GM13976 (cell line): ENCODE measurements at regions not wholly inside any gene's neighbourhood (a gene's known extent, or its start where the extent isn't known, plus 50 kb on each side); places are given as distances from the start of the nearest gene placed in this dataset.

Experiments
- DNase-seq: peaks from one replicate; pipeline ENCODE4 v3.0.0; 2012; ENCODE audit warnings: low spot score
- in situ Hi-C: fragments of 300-500 bp; cut with MboI; formaldehyde crosslinking; loops from one replicate; pipeline ENCODE4 v1.12.0; 2022; ENCODE audit warnings: low sequenced_read_pairs, mixed read lengths, inconsistent platforms; ENCODE audit not compliant: unreplicated experiment
- TF ChIP-seq, protein P1 (sequence below): IDR thresholded peaks from 2 replicates; pipeline ENCODE4 v1.5.1; 2012; ENCODE audit warnings: borderline replicate concordance, mild to moderate bottlenecking; ENCODE audit not compliant: insufficient read depth; ENCODE audit errors: extremely low read depth, missing control alignments, control extremely low read depth

DNA sequence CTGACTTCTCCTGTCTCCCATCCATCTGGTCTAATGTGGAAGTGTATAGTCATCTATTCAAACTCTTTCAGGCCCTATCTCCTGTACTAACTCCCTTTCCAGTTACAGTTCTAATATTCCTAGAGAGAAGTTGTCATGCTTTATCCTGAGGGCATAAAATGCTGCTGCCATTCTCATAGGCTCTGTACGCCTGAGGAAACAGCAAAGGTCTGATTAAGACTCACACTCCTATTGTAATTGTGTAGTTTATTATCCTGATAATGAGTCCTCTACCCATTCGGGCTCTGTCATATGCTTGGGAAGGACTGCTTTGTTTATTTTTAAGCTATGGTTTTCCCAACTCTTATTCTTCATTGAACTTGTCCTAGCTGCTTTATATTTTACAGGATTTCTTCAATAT, 290.4 kb downstream of the TMEM38B start:
- in situ Hi-C loops, result no loop called here
- TF ChIP-seq, protein P1, sequence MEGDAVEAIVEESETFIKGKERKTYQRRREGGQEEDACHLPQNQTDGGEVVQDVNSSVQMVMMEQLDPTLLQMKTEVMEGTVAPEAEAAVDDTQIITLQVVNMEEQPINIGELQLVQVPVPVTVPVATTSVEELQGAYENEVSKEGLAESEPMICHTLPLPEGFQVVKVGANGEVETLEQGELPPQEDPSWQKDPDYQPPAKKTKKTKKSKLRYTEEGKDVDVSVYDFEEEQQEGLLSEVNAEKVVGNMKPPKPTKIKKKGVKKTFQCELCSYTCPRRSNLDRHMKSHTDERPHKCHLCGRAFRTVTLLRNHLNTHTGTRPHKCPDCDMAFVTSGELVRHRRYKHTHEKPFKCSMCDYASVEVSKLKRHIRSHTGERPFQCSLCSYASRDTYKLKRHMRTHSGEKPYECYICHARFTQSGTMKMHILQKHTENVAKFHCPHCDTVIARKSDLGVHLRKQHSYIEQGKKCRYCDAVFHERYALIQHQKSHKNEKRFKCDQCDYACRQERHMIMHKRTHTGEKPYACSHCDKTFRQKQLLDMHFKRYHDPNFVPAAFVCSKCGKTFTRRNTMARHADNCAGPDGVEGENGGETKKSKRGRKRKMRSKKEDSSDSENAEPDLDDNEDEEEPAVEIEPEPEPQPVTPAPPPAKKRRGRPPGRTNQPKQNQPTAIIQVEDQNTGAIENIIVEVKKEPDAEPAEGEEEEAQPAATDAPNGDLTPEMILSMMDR, result no peak
- no peak for DNase-seq

DNA sequence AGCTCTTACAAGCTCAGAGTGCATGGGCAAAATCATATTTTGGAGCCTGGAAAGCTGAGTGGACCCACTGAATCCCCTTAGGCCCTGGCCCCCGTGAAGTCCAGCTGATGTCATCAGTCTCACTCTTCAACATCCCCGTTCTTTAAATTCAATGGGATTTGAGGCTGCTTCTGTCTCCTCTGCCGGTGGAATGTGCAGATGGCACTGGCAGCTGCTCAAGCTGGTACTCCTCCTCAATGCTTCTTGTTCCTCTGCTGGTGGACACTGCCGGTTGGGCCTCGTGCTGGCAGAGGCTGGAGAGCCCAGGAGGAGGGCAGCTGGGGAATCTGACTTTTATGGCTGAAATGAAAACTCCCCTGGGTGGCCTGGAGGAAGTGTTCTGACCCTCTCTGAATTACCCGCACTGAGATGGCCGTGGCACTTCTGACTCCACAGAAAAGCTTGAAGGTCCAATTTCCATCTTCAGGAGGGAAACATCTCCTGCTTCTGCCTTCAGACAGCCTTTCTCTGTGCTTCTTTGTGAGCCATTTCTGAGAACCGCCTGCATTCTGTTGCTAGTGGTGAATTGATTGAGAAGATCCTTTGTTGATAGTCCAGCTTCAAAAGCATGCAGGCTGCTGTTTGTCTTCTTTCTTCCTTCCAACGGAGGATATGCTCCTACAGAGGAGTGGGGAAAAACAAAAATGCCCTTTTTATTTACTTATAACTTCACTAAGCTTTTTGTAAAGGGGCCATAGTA, 298.9 kb downstream of the TMEM38B start:
- TF ChIP-seq, protein P1, result no peak
- in situ Hi-C loops, result no loop called here
- no peak for DNase-seq

DNA sequence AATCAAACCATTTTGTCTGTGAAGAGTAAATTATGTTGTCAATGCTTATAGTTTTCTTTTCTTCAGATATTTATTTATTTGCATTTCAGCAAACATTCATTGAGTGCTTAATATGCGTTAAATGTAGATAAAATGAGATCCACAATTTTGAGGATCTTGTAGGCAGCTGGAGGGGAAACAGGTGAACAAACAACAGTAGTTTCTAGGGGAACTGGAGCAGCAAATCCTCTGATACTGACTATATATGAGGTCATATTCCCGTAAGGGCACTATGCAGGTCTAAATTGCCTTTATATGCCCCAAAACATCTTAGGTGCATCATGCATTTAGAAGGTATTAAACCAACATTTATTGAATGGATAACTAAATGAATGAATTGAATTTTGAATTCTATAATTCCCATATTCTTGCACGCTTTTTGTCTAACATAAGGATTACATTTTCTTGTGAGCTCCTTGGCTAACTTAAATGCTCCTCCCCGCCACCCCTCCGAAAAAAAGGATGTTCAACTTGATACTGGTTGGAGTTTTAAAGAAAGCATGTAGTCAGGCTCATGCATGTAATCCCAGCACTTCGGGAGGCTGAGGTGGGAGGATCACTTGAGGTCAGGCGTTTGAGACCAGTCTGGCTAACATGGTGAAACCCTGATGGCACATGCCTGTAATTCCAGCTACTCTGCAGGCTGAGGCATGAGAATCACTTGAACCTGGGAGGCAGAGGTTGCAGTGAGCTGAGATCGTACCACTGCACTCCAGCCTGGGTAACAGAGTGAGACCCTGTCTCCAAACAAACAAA, 299.8 kb downstream of the TMEM38B start:
- DNase-seq, result no peak
- in situ Hi-C loops, result no loop called here
- TF ChIP-seq, protein P1, result no peak

DNA sequence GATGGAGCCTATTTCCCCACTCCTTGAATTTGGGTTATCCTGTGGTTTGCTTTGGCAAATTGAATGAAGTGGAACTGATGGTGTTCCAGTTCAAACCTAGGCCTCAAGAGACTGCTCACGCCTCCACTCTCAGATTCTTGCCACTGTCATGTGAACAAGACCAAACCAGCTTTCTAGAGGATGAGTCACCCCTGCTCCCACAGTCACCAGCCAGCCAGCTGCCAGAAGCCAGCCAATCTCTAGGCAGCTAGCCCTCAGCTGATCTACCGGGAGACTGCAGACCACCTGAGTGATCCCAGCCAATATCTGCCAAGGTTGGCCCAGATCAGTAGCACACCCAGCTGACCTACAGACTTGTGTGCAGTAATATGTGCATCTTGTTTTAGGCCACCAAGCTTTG, 300.6 kb downstream of the TMEM38B start:
- TF ChIP-seq, protein P1, result no peak
- DNase-seq, result no peak
- in situ Hi-C loops, result no loop called here

DNA sequence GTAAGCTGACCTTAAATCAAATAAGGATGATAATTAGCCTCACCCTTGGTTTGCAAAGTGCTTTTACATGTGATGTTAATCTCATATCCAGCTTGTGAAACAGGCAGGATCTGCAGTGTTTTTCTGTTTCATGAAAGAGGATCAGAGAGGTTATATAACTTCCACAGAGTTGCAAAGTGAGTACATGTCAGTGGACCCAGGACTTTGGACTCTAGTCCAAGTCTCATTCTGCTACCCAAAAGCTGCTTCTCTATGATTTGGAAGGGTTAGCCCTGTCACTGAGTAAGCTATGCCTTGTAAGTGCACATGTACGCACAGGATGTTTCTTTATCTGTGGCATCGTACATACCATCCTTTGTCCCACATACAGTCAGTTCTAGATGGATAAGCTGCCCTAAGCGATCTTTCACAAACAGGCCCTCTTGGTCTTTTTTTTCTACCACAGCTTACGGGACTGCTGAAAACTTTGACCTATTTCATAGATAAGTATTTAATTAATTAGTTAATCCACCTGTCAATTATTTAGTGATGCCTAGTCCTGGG, 322.9 kb downstream of the TMEM38B start:
- no peak for DNase-seq
- TF ChIP-seq, protein P1, result no peak
- in situ Hi-C loops, result no loop called here

DNA sequence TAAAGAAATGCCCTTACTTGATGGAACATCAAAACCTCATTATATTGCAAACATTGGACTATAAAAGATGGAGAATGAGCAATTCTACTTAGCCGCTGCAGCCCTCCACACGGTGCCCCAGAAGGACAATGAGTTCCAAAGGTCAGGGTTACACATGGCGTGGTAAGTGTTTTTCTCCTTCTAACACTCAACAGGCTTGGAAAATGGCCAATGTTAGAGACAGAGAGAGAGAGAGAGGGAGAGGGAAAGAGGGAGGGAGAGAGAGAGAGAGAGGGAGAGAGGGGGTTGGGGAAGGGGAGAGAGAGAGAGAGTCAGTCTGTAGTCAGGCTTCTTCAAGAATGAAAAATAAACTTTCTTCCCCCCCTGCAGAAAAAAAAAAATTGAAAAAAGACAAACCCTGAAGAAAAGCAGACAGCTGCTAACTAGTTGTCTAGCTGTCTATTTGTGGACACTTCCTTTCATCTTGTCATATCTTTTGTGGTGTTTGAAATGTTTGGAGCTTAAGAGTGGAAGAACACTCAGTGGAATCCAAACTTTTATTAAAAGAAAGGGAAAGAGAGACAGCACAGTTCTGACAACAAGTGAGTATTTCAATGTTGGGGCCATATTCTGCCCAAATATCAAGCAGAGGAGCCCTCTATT, 324.8 kb downstream of the TMEM38B start:
- no peak for DNase-seq
- TF ChIP-seq, protein P1, result no peak
- in situ Hi-C loops, result no loop called here
